ENCODE measurements at regions not wholly inside any gene's neighbourhood (a gene's known extent, or its start where the extent isn't known, plus 50 kb on each side); places are given as distances from the start of the nearest gene placed in this dataset.

DNA sequence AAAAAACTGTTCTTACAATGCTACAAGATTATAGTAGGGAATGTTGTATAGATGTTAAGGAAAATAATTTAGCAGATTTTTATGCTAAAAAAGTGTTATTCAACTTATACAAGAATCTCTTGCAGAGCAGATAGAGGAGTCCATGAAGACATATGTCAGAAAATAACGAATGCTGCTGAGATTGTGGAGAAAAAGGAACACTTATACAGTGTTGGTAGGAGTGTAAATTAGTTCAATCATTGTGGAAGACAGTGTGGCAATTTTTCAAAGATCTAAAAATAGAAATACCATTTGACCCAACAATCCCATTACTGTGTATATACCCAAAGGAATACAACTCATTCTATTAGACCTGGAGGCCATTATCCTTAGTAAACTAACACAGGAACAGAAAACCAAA, 286.2 kb upstream of the OLFM3 start:
- TF ChIP-seq, protein P1, sequence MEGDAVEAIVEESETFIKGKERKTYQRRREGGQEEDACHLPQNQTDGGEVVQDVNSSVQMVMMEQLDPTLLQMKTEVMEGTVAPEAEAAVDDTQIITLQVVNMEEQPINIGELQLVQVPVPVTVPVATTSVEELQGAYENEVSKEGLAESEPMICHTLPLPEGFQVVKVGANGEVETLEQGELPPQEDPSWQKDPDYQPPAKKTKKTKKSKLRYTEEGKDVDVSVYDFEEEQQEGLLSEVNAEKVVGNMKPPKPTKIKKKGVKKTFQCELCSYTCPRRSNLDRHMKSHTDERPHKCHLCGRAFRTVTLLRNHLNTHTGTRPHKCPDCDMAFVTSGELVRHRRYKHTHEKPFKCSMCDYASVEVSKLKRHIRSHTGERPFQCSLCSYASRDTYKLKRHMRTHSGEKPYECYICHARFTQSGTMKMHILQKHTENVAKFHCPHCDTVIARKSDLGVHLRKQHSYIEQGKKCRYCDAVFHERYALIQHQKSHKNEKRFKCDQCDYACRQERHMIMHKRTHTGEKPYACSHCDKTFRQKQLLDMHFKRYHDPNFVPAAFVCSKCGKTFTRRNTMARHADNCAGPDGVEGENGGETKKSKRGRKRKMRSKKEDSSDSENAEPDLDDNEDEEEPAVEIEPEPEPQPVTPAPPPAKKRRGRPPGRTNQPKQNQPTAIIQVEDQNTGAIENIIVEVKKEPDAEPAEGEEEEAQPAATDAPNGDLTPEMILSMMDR (IDR thresholded peaks at IDR 0.05), result no peak
- no peak for TF ChIP-seq POLR2A (IDR thresholded peaks at IDR 0.05)
- no peak for TF ChIP-seq EP300 (IDR thresholded peaks at IDR 0.05)
- Histone ChIP-seq H3K27ac (no peak overlapping the region), H3K9me3 (peaks cover 0 to 6% (median 0%) of the 10 kb centered on the region in 4 donors), H3K4me3 (no peak overlapping the region), H3K27me3 (no peaks in the 10 kb centered on the region), H3K4me1 (no peaks in the 10 kb centered on the region), H3K36me3 (no peaks in the 10 kb centered on the region)
- WGBS, 2 donors, result 53 to 60% methylated on average over 1 of the region's 1 CpG
- no peak for DNase-seq (ENCODE audit: low spot score in 2 of 2)

- Histone ChIP-seq H3K27ac (no peak overlapping the region), H3K36me3 (no peaks in the 10 kb centered on the region), H3K9me3 (no peaks in the 10 kb centered on the region), H3K4me1 (no peaks in the 10 kb centered on the region), H3K4me3 (no peak overlapping the region), H3K27me3 (no peaks in the 10 kb centered on the region)
- TF ChIP-seq POLR2A (IDR thresholded peaks at IDR 0.05), result no peak
- TF ChIP-seq, protein P1 (IDR thresholded peaks at IDR 0.05), result no peak
- no peak for TF ChIP-seq EP300 (IDR thresholded peaks at IDR 0.05)
- no peak for DNase-seq (ENCODE audit: low spot score in 2 of 2)
Observed at GRCh38 chr1:102262994-102263393, 266.3 kb upstream of the OLFM3 start.

GRCh38 chr1:102252731-102253505, 256.2 kb upstream of the OLFM3 start:
- Histone ChIP-seq H3K4me1 (no peaks in the 10 kb centered on the region), H3K36me3 (no peaks in the 10 kb centered on the region), H3K4me3 (no peak overlapping the region), H3K27ac (no peak overlapping the region), H3K9me3 (no peaks in the 10 kb centered on the region), H3K27me3 (no peaks in the 10 kb centered on the region)
- TF ChIP-seq EP300 (IDR thresholded peaks at IDR 0.05) (no peak), POLR2A (IDR thresholded peaks at IDR 0.05) (no peak)
- TF ChIP-seq, protein P1 (IDR thresholded peaks at IDR 0.05), result no peak
- no peak for DNase-seq (ENCODE audit: low spot score in 2 of 2)
- 77 to 81% methylated on average over 4 of the region's 4 CpGs for WGBS, 2 donors

DNA sequence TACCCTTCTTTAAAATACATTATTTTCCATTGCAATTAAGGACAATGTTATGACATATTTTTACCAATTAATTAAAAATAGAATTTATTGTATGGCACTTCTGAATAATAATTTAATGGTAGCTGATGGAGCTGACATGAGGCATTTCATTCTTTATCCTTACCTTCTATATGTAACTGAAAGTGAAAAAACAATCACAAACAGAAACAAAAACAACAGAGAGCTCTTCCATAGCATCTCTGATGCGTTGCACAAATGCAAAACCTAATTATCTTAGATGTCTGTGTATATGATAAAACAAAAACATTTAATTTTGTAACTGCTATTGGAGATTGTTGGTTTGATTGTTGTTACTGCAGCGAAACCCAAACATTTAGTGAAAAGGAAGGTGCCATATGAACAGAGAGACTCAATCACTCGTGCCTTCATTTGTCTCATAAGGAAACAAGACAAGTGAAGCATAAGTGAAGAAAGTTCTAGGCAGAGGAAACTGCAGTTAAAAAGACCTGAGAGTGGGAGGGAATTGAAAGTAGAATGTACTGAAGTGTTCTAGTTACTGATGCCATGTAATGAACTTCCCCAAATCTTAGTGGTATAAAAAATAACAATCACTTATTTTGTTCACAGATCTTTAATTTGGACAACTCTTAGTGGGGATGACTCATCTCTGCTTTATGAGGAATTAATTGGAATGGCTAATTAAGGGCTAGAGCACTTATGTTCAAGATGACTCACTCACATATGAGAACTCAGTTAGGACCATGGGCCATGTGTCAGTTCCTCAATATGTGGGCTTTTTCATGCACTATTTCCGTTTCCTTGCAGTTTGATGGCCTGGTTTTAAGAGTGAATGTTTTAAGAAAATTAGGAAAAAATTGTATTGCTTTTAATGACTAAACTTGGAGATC, 245.0 kb upstream of the OLFM3 start:
- Histone ChIP-seq H3K27ac (no peak overlapping the region), H3K9me3 (no peaks in the 10 kb centered on the region), H3K27me3 (no peaks in the 10 kb centered on the region), H3K4me3 (no peak overlapping the region), H3K4me1 (no peaks in the 10 kb centered on the region), H3K36me3 (no peaks in the 10 kb centered on the region)
- 80 to 86% methylated on average over 4 of the region's 4 CpGs for WGBS, 2 donors
- TF ChIP-seq EP300 (IDR thresholded peaks at IDR 0.05) (no peak), POLR2A (IDR thresholded peaks at IDR 0.05) (no peak)
- TF ChIP-seq, protein P1 (IDR thresholded peaks at IDR 0.05), result no peak
- no peak for DNase-seq (ENCODE audit: low spot score in 2 of 2)

- no peaks in the 10 kb centered on the region for H3K4me1 ChIP-seq
- TF ChIP-seq, protein P1 (IDR thresholded peaks at IDR 0.05), result no peak
- TF ChIP-seq EP300 (IDR thresholded peaks at IDR 0.05) (no peak), POLR2A (IDR thresholded peaks at IDR 0.05) (no peak)
- no peak overlapping the region for H3K27ac ChIP-seq
- H3K4me3 ChIP-seq, result no peak overlapping the region
- 64 to 71% methylated on average over 3 of the region's 3 CpGs for WGBS, 2 donors
- no peaks in the 10 kb centered on the region for H3K36me3 ChIP-seq
- H3K27me3 ChIP-seq, result no peaks in the 10 kb centered on the region
- DNase-seq (ENCODE audit: low spot score in 2 of 2), result no peak
- peaks cover 0 to 9% (median 0%) of the 10 kb centered on the region in 4 donors for H3K9me3 ChIP-seq
Observed at GRCh38 chr1:102239247-102239646, 242.5 kb upstream of the OLFM3 start.

All from tibial nerve (tissue), 4 donors.